NOMO-1 treated with DMSO at 0.1 percent for 48 hours (cell line): ENCODE measurements at regions not wholly inside any gene's neighbourhood (a gene's known extent, or its start where the extent isn't known, plus 50 kb on each side); places are given as distances from the start of the nearest gene placed in this dataset.

Source experiments
- DNase-seq: peaks from one replicate; lab custom pipeline; 2025; ENCODE audit not compliant: unreplicated experiment; lab: John Stamatoyannopoulos, UW

GRCh38 chr5:60206234-60206633 lies 312.7 kb upstream of the PDE4D start:
- no peak for DNase-seq

GRCh38 chr5:60205071-60205470 lies 311.5 kb upstream of the PDE4D start:
- DNase-seq, result no peak

GRCh38 chr5:60196385-60197113 lies 303.0 kb upstream of the PDE4D start:
- DNase-seq, result no peak

- DNase-seq, result no peak
Measured at GRCh38 chr5:60195551-60195950, 302.0 kb upstream of the PDE4D start.

GRCh38 chr5:60195083-60195482 lies 301.6 kb upstream of the PDE4D start:
- DNase-seq, result no peak

- DNase-seq, result no peak
Measured at GRCh38 chr5:60185231-60186099, 291.9 kb upstream of the PDE4D start.

- DNase-seq, result no peak
Measured at GRCh38 chr5:60184606-60185005, 291.1 kb upstream of the PDE4D start.

GRCh38 chr5:60183881-60184280 lies 290.4 kb upstream of the PDE4D start:
- peak; percentile 65 for DNase-seq

GRCh38 chr5:60178101-60178500 lies 284.6 kb upstream of the PDE4D start:
- peak; percentile 37 for DNase-seq

GRCh38 chr5:60177596-60177995 lies 284.1 kb upstream of the PDE4D start:
- DNase-seq, result no peak

GRCh38 chr5:60173667-60174066 lies 280.1 kb upstream of the PDE4D start:
- DNase-seq, result no peak

- no peak for DNase-seq
Measured at GRCh38 chr5:60163762-60164161, 270.2 kb upstream of the PDE4D start.

- no peak for DNase-seq
Measured at GRCh38 chr5:60162441-60162840, 268.9 kb upstream of the PDE4D start.

GRCh38 chr5:60161340-60161934 lies 267.9 kb upstream of the PDE4D start:
- DNase-seq, result peak; percentile 48

- DNase-seq, result no peak
Measured at GRCh38 chr5:60149081-60149480, 255.6 kb upstream of the PDE4D start.

GRCh38 chr5:60148366-60148765 lies 254.8 kb upstream of the PDE4D start:
- DNase-seq, result no peak

- DNase-seq, result no peak
Measured at GRCh38 chr5:60147791-60148190, 254.3 kb upstream of the PDE4D start.

- DNase-seq, result no peak
Measured at GRCh38 chr5:60143942-60144549, 250.5 kb upstream of the PDE4D start.

GRCh38 chr5:60141119-60141518 lies 247.6 kb upstream of the PDE4D start:
- DNase-seq, result no peak

- no peak for DNase-seq
Measured at GRCh38 chr5:60136841-60137240, 243.3 kb upstream of the PDE4D start.

- no peak for DNase-seq
Measured at GRCh38 chr5:60131504-60131903, 238.0 kb upstream of the PDE4D start.

- no peak for DNase-seq
Measured at GRCh38 chr5:60125636-60126035, 232.1 kb upstream of the PDE4D start.
